Body of pancreas (tissue), 4 donors: ENCODE measurements at regions not wholly inside any gene's neighbourhood (a gene's known extent, or its start where the extent isn't known, plus 50 kb on each side); places are given as distances from the start of the nearest gene placed in this dataset.

Experiments
- POLR2A ChIP-seq, 3 donors: fragments of 450-650 bp; IDR thresholded peaks; one replicate each; pipeline ENCODE4 v1.6.1; 2016; ENCODE audit warnings: antibody characterized with exemption in 3 of 3, mild to moderate bottlenecking in 2 of 3
- TF ChIP-seq, protein P1 (sequence below), 7 experiments: fragments of 450-650 bp in 4 of 7; fragments of 200-600 bp in 3 of 7; sonication (generic) in 3 of 7; IDR thresholded peaks; one replicate each; pipeline ENCODE4 v1.5.1; 2016 to 2019; ENCODE audit warnings: antibody characterized with exemption in 7 of 7

GRCh38 chr4:124189545-124189944 lies 523.0 kb downstream of the ANKRD50 start:
- TF ChIP-seq, protein P1, sequence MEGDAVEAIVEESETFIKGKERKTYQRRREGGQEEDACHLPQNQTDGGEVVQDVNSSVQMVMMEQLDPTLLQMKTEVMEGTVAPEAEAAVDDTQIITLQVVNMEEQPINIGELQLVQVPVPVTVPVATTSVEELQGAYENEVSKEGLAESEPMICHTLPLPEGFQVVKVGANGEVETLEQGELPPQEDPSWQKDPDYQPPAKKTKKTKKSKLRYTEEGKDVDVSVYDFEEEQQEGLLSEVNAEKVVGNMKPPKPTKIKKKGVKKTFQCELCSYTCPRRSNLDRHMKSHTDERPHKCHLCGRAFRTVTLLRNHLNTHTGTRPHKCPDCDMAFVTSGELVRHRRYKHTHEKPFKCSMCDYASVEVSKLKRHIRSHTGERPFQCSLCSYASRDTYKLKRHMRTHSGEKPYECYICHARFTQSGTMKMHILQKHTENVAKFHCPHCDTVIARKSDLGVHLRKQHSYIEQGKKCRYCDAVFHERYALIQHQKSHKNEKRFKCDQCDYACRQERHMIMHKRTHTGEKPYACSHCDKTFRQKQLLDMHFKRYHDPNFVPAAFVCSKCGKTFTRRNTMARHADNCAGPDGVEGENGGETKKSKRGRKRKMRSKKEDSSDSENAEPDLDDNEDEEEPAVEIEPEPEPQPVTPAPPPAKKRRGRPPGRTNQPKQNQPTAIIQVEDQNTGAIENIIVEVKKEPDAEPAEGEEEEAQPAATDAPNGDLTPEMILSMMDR (IDR thresholded peaks at IDR 0.05), result no peak
- TF ChIP-seq POLR2A (IDR thresholded peaks at IDR 0.05), result no peak
